GM23338 (cell line): ENCODE measurements at regions not wholly inside any gene's neighbourhood (a gene's known extent, or its start where the extent isn't known, plus 50 kb on each side); places are given as distances from the start of the nearest gene placed in this dataset.

Experiments
- CTCF ChIP-seq, 2 experiments: fragments of 200-600 bp in 1 of 2; sonication (generic) in 1 of 2; conservative IDR thresholded peaks; 2 replicates each; pipeline versions ENCODE4 v1.5.1 to v1.6.1; 2016 to 2017; ENCODE audit warnings: antibody characterized with exemption in 2 of 2, low read depth in 2 of 2, mild to moderate bottlenecking in 2 of 2, moderate library complexity in 1 of 2
- NANOG ChIP-seq: IDR thresholded peaks from 2 replicates; pipeline ENCODE4 v1.6.1; 2016; ENCODE audit warnings: antibody characterized with exemption, borderline replicate concordance
- POLR2AphosphoS5 ChIP-seq: IDR thresholded peaks from 2 replicates; pipeline ENCODE4 v1.6.1; 2016; ENCODE audit warnings: antibody characterized with exemption, low read depth

GRCh38 chr10:3968727-3969126 is 183.7 kb upstream of the KLF6 start:
- TF ChIP-seq CTCF (conservative IDR thresholded peaks at IDR 0.05; ENCODE audit: low read depth in 2 of 2) (no peak), NANOG (no peak), POLR2AphosphoS5 (no peak)
